ENCODE measurements at regions not wholly inside any gene's neighbourhood (a gene's known extent, or its start where the extent isn't known, plus 50 kb on each side); places are given as distances from the start of the nearest gene placed in this dataset.
"Not testable (repeated sequence)": the region's sequence is repeated elsewhere in the genome, so short reads cannot be mapped to it uniquely, and the experiment has no call there.

- Histone ChIP-seq H3K27ac (ENCODE audit: low read length) (no peak overlapping the region), H3K4me3 (ENCODE audit: low read length) (no peak overlapping the region), H3K4me1 (ENCODE audit: control insufficient read depth, insufficient read depth, low read length) (no peaks in the 10 kb centered on the region), H3K36me3 (ENCODE audit: control insufficient read depth, insufficient read depth, low read length) (no peaks in the 10 kb centered on the region), H3K27me3 (ENCODE audit: control insufficient read depth, insufficient read depth, low read length) (no peaks in the 10 kb centered on the region), H3K9me3 (replicated peaks; ENCODE audit: control insufficient read depth, low read depth, low read length) (no peaks in the 10 kb centered on the region)
- DNase-seq = no peak
- 93% methylated on average over 3 of the region's 5 CpGs for WGBS (ENCODE audit: insufficient coverage)
Measured at GRCh38 chr4:183814461-183814860, 90.6 kb upstream of the STOX2 start.

- Histone ChIP-seq H3K9me3 (replicated peaks; ENCODE audit: control insufficient read depth, low read depth, low read length) (no peaks in the 10 kb centered on the region), H3K27ac (ENCODE audit: low read length) (no peak overlapping the region), H3K4me1 (ENCODE audit: control insufficient read depth, insufficient read depth, low read length) (no peaks in the 10 kb centered on the region), H3K27me3 (ENCODE audit: control insufficient read depth, insufficient read depth, low read length) (no peaks in the 10 kb centered on the region), H3K36me3 (ENCODE audit: control insufficient read depth, insufficient read depth, low read length) (no peaks in the 10 kb centered on the region), H3K4me3 (ENCODE audit: low read length) (no peak overlapping the region)
- DNase-seq = no peak
- 70% methylated on average over 2 of the region's 6 CpGs for WGBS (ENCODE audit: insufficient coverage)
Measured at GRCh38 chr4:183816077-183816476, 89.0 kb upstream of the STOX2 start.

GRCh38 chr4:183816882-183817509 lies 88.1 kb upstream of the STOX2 start:
- Histone ChIP-seq H3K27ac (ENCODE audit: low read length) (no peak overlapping the region), H3K4me3 (ENCODE audit: low read length) (no peak overlapping the region), H3K4me1 (ENCODE audit: control insufficient read depth, insufficient read depth, low read length) (no peaks in the 10 kb centered on the region), H3K9me3 (replicated peaks; ENCODE audit: control insufficient read depth, low read depth, low read length) (no peaks in the 10 kb centered on the region), H3K27me3 (ENCODE audit: control insufficient read depth, insufficient read depth, low read length) (no peaks in the 10 kb centered on the region), H3K36me3 (ENCODE audit: control insufficient read depth, insufficient read depth, low read length) (no peaks in the 10 kb centered on the region)
- 73% methylated on average over 6 of the region's 9 CpGs for WGBS (ENCODE audit: insufficient coverage)
- DNase-seq = no peak

- not testable (repeated sequence) for H3K27ac ChIP-seq (ENCODE audit: low read length); H3K36me3 ChIP-seq (ENCODE audit: control insufficient read depth, insufficient read depth, low read length); H3K9me3 ChIP-seq (replicated peaks; ENCODE audit: control insufficient read depth, low read depth, low read length); H3K27me3 ChIP-seq (ENCODE audit: control insufficient read depth, insufficient read depth, low read length); H3K4me3 ChIP-seq (ENCODE audit: low read length); H3K4me1 ChIP-seq (ENCODE audit: control insufficient read depth, insufficient read depth, low read length); DNase-seq
- WGBS (ENCODE audit: insufficient coverage) = 93% methylated on average over 10 of the region's 30 CpGs
Measured at GRCh38 chr4:183818591-183818990, 86.5 kb upstream of the STOX2 start.

GRCh38 chr4:183821076-183821853 lies 83.8 kb upstream of the STOX2 start:
- DNase-seq = no peak

GRCh38 chr4:183823434-183823833 lies 81.7 kb upstream of the STOX2 start:
- peaks cover 2% of the 10 kb centered on the region for H3K4me1 ChIP-seq (ENCODE audit: control insufficient read depth, insufficient read depth, low read length)
- 15% methylated on average over 6 of the region's 7 CpGs for WGBS (ENCODE audit: insufficient coverage)
- no peak overlapping the region for H3K4me3 ChIP-seq (ENCODE audit: low read length)
- DNase-seq = peak; percentile 79
- peak overlapping the region; percentile 52 for H3K27ac ChIP-seq (ENCODE audit: low read length)
- no peaks in the 10 kb centered on the region for H3K9me3 ChIP-seq (replicated peaks; ENCODE audit: control insufficient read depth, low read depth, low read length)
- no peaks in the 10 kb centered on the region for H3K27me3 ChIP-seq (ENCODE audit: control insufficient read depth, insufficient read depth, low read length)
- no peaks in the 10 kb centered on the region for H3K36me3 ChIP-seq (ENCODE audit: control insufficient read depth, insufficient read depth, low read length)

More at GRCh38 chr4:183821076-183821853, 83.8 kb upstream of the STOX2 start:
- H3K4me1 ChIP-seq (ENCODE audit: control insufficient read depth, insufficient read depth, low read length) = peaks cover 2% of the 10 kb centered on the region
- H3K4me3 ChIP-seq (ENCODE audit: low read length) = no peak overlapping the region
- 70% methylated on average over 2 of the region's 10 CpGs for WGBS (ENCODE audit: insufficient coverage)
- no peak overlapping the region for H3K27ac ChIP-seq (ENCODE audit: low read length)
- H3K27me3 ChIP-seq (ENCODE audit: control insufficient read depth, insufficient read depth, low read length) = no peaks in the 10 kb centered on the region
- no peaks in the 10 kb centered on the region for H3K9me3 ChIP-seq (replicated peaks; ENCODE audit: control insufficient read depth, low read depth, low read length)
- H3K36me3 ChIP-seq (ENCODE audit: control insufficient read depth, insufficient read depth, low read length) = no peaks in the 10 kb centered on the region

GRCh38 chr4:183825346-183825745 lies 79.8 kb upstream of the STOX2 start:
- peaks cover 2% of the 10 kb centered on the region for H3K4me1 ChIP-seq (ENCODE audit: control insufficient read depth, insufficient read depth, low read length)
- no peak overlapping the region for H3K4me3 ChIP-seq (ENCODE audit: low read length)
- DNase-seq = no peak
- 96% methylated on average over 15 of the region's 18 CpGs for WGBS (ENCODE audit: insufficient coverage)
- H3K27me3 ChIP-seq (ENCODE audit: control insufficient read depth, insufficient read depth, low read length) = no peaks in the 10 kb centered on the region
- H3K27ac ChIP-seq (ENCODE audit: low read length) = no peak overlapping the region
- no peaks in the 10 kb centered on the region for H3K9me3 ChIP-seq (replicated peaks; ENCODE audit: control insufficient read depth, low read depth, low read length)
- no peaks in the 10 kb centered on the region for H3K36me3 ChIP-seq (ENCODE audit: control insufficient read depth, insufficient read depth, low read length)

- Histone ChIP-seq H3K9me3 (replicated peaks; ENCODE audit: control insufficient read depth, low read depth, low read length) (no peaks in the 10 kb centered on the region), H3K36me3 (ENCODE audit: control insufficient read depth, insufficient read depth, low read length) (no peaks in the 10 kb centered on the region), H3K27ac (ENCODE audit: low read length) (no peak overlapping the region), H3K27me3 (ENCODE audit: control insufficient read depth, insufficient read depth, low read length) (no peaks in the 10 kb centered on the region), H3K4me1 (ENCODE audit: control insufficient read depth, insufficient read depth, low read length) (peaks cover 4% of the 10 kb centered on the region), H3K4me3 (ENCODE audit: low read length) (no peak overlapping the region)
- 89% methylated on average over 6 of the region's 10 CpGs for WGBS (ENCODE audit: insufficient coverage)
- DNase-seq = no peak
Measured at GRCh38 chr4:183826461-183826860, 78.6 kb upstream of the STOX2 start.

GRCh38 chr4:183828125-183828524 lies 77.0 kb upstream of the STOX2 start:
- DNase-seq = no peak
- 69% methylated on average over 4 of the region's 6 CpGs for WGBS (ENCODE audit: insufficient coverage)
- Histone ChIP-seq H3K36me3 (ENCODE audit: control insufficient read depth, insufficient read depth, low read length) (no peaks in the 10 kb centered on the region), H3K4me3 (ENCODE audit: low read length) (no peak overlapping the region), H3K4me1 (ENCODE audit: control insufficient read depth, insufficient read depth, low read length) (peaks cover 4% of the 10 kb centered on the region), H3K27ac (ENCODE audit: low read length) (no peak overlapping the region), H3K9me3 (replicated peaks; ENCODE audit: control insufficient read depth, low read depth, low read length) (no peaks in the 10 kb centered on the region), H3K27me3 (ENCODE audit: control insufficient read depth, insufficient read depth, low read length) (no peaks in the 10 kb centered on the region)

GRCh38 chr4:183828839-183829238 lies 76.3 kb upstream of the STOX2 start:
- H3K36me3 ChIP-seq (ENCODE audit: control insufficient read depth, insufficient read depth, low read length) = no peaks in the 10 kb centered on the region
- no peak for DNase-seq
- WGBS (ENCODE audit: insufficient coverage) = no CpG with 5 or more reads among the region's 3 CpGs
- no peak overlapping the region for H3K27ac ChIP-seq (ENCODE audit: low read length)
- peaks cover 2% of the 10 kb centered on the region for H3K4me1 ChIP-seq (ENCODE audit: control insufficient read depth, insufficient read depth, low read length)
- no peaks in the 10 kb centered on the region for H3K9me3 ChIP-seq (replicated peaks; ENCODE audit: control insufficient read depth, low read depth, low read length)
- no peaks in the 10 kb centered on the region for H3K27me3 ChIP-seq (ENCODE audit: control insufficient read depth, insufficient read depth, low read length)
- H3K4me3 ChIP-seq (ENCODE audit: low read length) = no peak overlapping the region

Data from muscle of leg (tissue), 3 donors.